GM19455 (cell line): ENCODE measurements at regions not wholly inside any gene's neighbourhood (a gene's known extent, or its start where the extent isn't known, plus 50 kb on each side); places are given as distances from the start of the nearest gene placed in this dataset.
"Not testable (repeated sequence)": the region's sequence is repeated elsewhere in the genome, so short reads cannot be mapped to it uniquely, and the experiment has no call there.

Source experiments
- ATAC-seq: cut with Tn5 transposase; IDR thresholded peaks from one replicate; pipeline ENCODE4 v1.9.1; 2021; ENCODE audit not compliant: unreplicated experiment

DNA sequence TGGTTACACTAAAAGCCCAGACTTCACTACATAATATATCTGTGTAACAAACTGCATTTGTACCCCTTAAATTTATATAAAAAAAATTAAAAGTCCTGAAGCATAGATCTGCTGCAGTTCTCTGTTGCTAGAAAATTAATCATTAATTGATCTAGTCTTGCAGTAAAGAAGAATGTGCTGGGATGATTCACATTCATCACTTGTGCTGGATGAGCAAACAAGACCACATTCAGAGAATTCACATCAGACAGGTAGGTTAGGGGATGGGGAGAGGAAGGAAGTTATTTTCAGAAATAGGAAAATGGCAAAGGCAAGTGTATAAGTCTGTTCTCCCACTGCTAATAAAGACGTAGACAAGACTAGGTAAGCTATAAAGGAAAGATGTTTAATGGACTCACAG, 1019.0 kb downstream of the KCNMA1 start:
- no peak for ATAC-seq

- no peak for ATAC-seq
These were observed 1019.4 kb downstream of the KCNMA1 start for GRCh38 chr10:76618171-76618570.

GRCh38 chr10:76616666-76617065, 1020.9 kb downstream of the KCNMA1 start:
- not testable (repeated sequence) for ATAC-seq

DNA sequence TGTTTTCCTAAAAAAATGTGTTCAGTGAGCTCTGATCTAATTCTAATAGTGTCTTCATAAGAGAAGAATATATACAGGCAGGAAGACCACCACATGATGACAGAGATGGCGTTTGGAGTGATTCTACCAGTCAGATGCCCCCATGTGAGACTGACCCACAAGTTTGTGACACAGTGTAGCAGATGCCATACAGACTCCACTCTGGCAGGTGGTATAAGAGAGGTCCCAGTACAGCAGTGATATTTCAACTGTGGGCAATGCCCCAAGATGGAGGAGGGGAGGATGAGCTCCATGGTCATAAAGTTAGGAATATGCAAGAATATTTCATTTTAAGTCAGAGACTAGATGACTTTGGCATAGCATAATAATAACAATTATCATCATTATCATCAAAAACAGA, 1022.6 kb downstream of the KCNMA1 start:
- no peak for ATAC-seq
